HCT116 (cell line): ENCODE measurements at regions not wholly inside any gene's neighbourhood (a gene's known extent, or its start where the extent isn't known, plus 50 kb on each side); places are given as distances from the start of the nearest gene placed in this dataset.

Experiments
- ATAC-seq: fragments of 200-7000 bp; cut with Tn5 transposase; 2 replicates; pipeline ENCODE4 v1.9.1; 2020; ENCODE audit warnings: mild to moderate bottlenecking, moderate library complexity
- BruUV-seq: library from RNA; stranded (reverse); fragments of 400-500 nt; replicated peaks from 2 replicates; lab custom pipeline; 2021; lab: Mats Ljungman, UMichigan
- CTCF ChIA-PET: fragments of 300-600 bp; sonication (Branson Sonifier 250); formaldehyde crosslinking; loops from one replicate; lab custom pipeline; 2021; ENCODE audit warnings: antibody characterized with exemption; lab: Charles Lee
- POLR2A ChIA-PET: fragments of 300-600, 350-600 bp; sonication (Branson Sonifier 250); formaldehyde crosslinking; loops from one replicate; lab custom pipeline; 2021; ENCODE audit warnings: antibody characterized with exemption; lab: Charles Lee
- RAD21 ChIA-PET, 2 experiments: fragments of 300-600 bp; sonication (Branson Sonifier 250); formaldehyde crosslinking; loops; one replicate each; lab custom pipeline; 2023; ENCODE audit warnings: low total read pairs in 2 of 2; ENCODE audit not compliant: uncharacterized antibody in 2 of 2, unreplicated experiment in 2 of 2, low non-redundant PET in 1 of 2; lab: Charles Lee
- DNase-seq: peaks from one replicate; pipeline ENCODE4 v3.0.0-alpha.2; 2010; ENCODE audit warnings: low read depth, low spot score
- H2AFZ ChIP-seq: fragments of 200-600 bp; shearing (Covaris generic), sonication (generic); 2 replicates; pipeline ENCODE4 v1.6.1; 2017; ENCODE audit warnings: low read depth, mixed run types, mixed read lengths, antibody characterized with exemption, low read length; ENCODE audit not compliant: poor library complexity, severe bottlenecking
- H3K27ac ChIP-seq: 2 replicates; pipeline ENCODE4 v1.5.1; 2012; ENCODE audit warnings: low read depth, low read length
- H3K27me3 ChIP-seq: fragments of 200-600 bp; sonication (generic); 2 replicates; pipeline ENCODE4 v1.6.1; 2016; ENCODE audit warnings: mixed run types, low read length, mixed read lengths; ENCODE audit not compliant: insufficient read depth
- H3K36me3 ChIP-seq, 2 experiments: fragments of 200-500 bp in 1 of 2; fragments of 200-600 bp in 1 of 2; sonication (Bioruptor generic) in 1 of 2; sonication (generic) in 1 of 2; 2 replicates each; pipeline versions ENCODE4 v1.5.1 to v1.6.1; 2014 to 2016; ENCODE audit warnings: low read length in 2 of 2, inconsistent platforms in 1 of 2, mixed read lengths in 1 of 2, mixed run types in 1 of 2; ENCODE audit not compliant: insufficient read depth in 2 of 2, control insufficient read depth in 1 of 2
- H3K4me1 ChIP-seq, 2 experiments: fragments of 200-600 bp in 1 of 2; sonication (generic) in 1 of 2; 2 replicates each; pipeline versions ENCODE4 v1.5.1 to v1.6.1; 2012 to 2017; ENCODE audit warnings: low read length in 2 of 2, inconsistent platforms in 1 of 2, mild to moderate bottlenecking in 1 of 2, mixed read lengths in 1 of 2, mixed run types in 1 of 2, moderate library complexity in 1 of 2; ENCODE audit not compliant: insufficient read depth in 2 of 2, control insufficient read depth in 1 of 2
- H3K4me2 ChIP-seq: fragments of 200-600 bp; sonication (generic); 2 replicates; pipeline ENCODE4 v1.6.1; 2017; ENCODE audit warnings: mixed run types, low read length, mixed read lengths
- H3K4me3 ChIP-seq, 2 experiments: fragments of 200-600 bp in 1 of 2; sonication (generic) in 1 of 2; replicated peaks in 1 of 2; 2 replicates each; pipeline ENCODE4 v1.5.1; 2011 to 2016; ENCODE audit warnings: low read length in 2 of 2, control low read depth in 1 of 2, low read depth in 1 of 2, mild to moderate bottlenecking in 1 of 2, mixed read lengths in 1 of 2, mixed run types in 1 of 2
- H3K79me2 ChIP-seq: fragments of 200-600 bp; sonication (generic); 2 replicates; pipeline ENCODE4 v1.6.1; 2017; ENCODE audit warnings: mild to moderate bottlenecking, mixed run types, low read length, moderate library complexity, mixed read lengths; ENCODE audit not compliant: insufficient read depth
- H3K9ac ChIP-seq: fragments of 200-600 bp; sonication (generic); 2 replicates; pipeline ENCODE4 v1.6.1; 2016; ENCODE audit warnings: low read length, mixed read lengths
- H3K9me2 ChIP-seq: fragments of 200-600 bp; sonication (generic), shearing (Covaris generic); 2 replicates; pipeline ENCODE4 v1.6.1; 2017; ENCODE audit warnings: mixed run types, mild to moderate bottlenecking, moderate library complexity; ENCODE audit not compliant: insufficient read depth
- H3K9me3 ChIP-seq, 2 experiments: fragments of 200-500 bp in 1 of 2; fragments of 200-600 bp in 1 of 2; sonication (Bioruptor generic) in 1 of 2; sonication (generic) in 1 of 2; 2 replicates each; pipeline ENCODE4 v1.6.1; 2014 to 2017; ENCODE audit warnings: low read length in 2 of 2, mixed read lengths in 2 of 2, inconsistent platforms in 1 of 2, low read depth in 1 of 2, mild to moderate bottlenecking in 1 of 2, mixed run types in 1 of 2, moderate library complexity in 1 of 2; ENCODE audit not compliant: control insufficient read depth in 1 of 2, insufficient read depth in 1 of 2
- H4K20me1 ChIP-seq: fragments of 200-600 bp; sonication (generic), shearing (Covaris generic); 2 replicates; pipeline ENCODE4 v1.6.1; 2017; ENCODE audit warnings: mixed run types, mild to moderate bottlenecking, moderate library complexity; ENCODE audit not compliant: insufficient read depth
- CBX3 ChIP-seq: IDR thresholded peaks from 2 replicates; pipeline ENCODE4 v1.6.1; 2012; ENCODE audit warnings: low read depth
- CEBPB ChIP-seq: IDR thresholded peaks from 2 replicates; pipeline ENCODE4 v1.6.1; 2012; ENCODE audit warnings: low read depth
- CTCF ChIP-seq, 3 experiments: fragments of 200-600 bp in 1 of 3; sonication (generic) in 1 of 3; IDR thresholded peaks in 2 of 3; conservative IDR thresholded peaks in 1 of 3; 2 replicates each; pipeline ENCODE4 v1.5.1; 2012 to 2017; ENCODE audit warnings: low read depth in 2 of 3, low read length in 2 of 3, antibody characterized with exemption in 1 of 3, borderline replicate concordance in 1 of 3, control low read depth in 1 of 3, mild to moderate bottlenecking in 1 of 3, mixed read lengths in 1 of 3, mixed run types in 1 of 3, moderate library complexity in 1 of 3; ENCODE audit not compliant: insufficient read depth in 1 of 3
- EGR1 ChIP-seq: IDR thresholded peaks from 2 replicates; pipeline ENCODE4 v1.6.1; 2012; ENCODE audit warnings: low read depth
- EZH2 ChIP-seq: fragments of 200-600 bp; sonication (generic); IDR thresholded peaks from 2 replicates; pipeline ENCODE4 v1.6.1; 2017; ENCODE audit warnings: antibody characterized with exemption, mixed run types
- EZH2phosphoT487 ChIP-seq: fragments of 200-600 bp; IDR thresholded peaks from 2 replicates; pipeline ENCODE4 v1.6.1; 2018; ENCODE audit warnings: antibody characterized with exemption, borderline replicate concordance
- FOSL1 ChIP-seq: IDR thresholded peaks from 2 replicates; pipeline ENCODE4 v1.6.1; 2012; ENCODE audit warnings: low read depth
- JUND ChIP-seq: IDR thresholded peaks from 2 replicates; pipeline ENCODE4 v1.6.1; 2012
- SIN3A ChIP-seq: IDR thresholded peaks from 2 replicates; pipeline ENCODE4 v1.6.1; 2012; ENCODE audit warnings: low read depth
- SP1 ChIP-seq: IDR thresholded peaks from 2 replicates; pipeline ENCODE4 v1.6.1; 2012; ENCODE audit warnings: low read depth
- SRF ChIP-seq: IDR thresholded peaks from 2 replicates; pipeline ENCODE4 v1.6.1; 2012; ENCODE audit warnings: low read depth
- YY1 ChIP-seq: IDR thresholded peaks from 2 replicates; pipeline ENCODE4 v1.6.1; 2011; ENCODE audit warnings: low read length, low read depth, moderate library complexity, mild to moderate bottlenecking; ENCODE audit not compliant: insufficient replicate concordance; ENCODE audit errors: extremely low read depth
- ZFX ChIP-seq: fragments of 450-650 bp; IDR thresholded peaks from 2 replicates; pipeline ENCODE4 v1.6.1; 2017
- ZNF274 ChIP-seq: fragments of 200-500 bp; sonication (Bioruptor generic); IDR thresholded peaks from 2 replicates; pipeline ENCODE4 v1.6.1; 2014; ENCODE audit warnings: mild to moderate bottlenecking, low read depth, low read length, inconsistent platforms
- intact Hi-C: fragments of 100-400 bp; cut with micrococcal nuclease; formaldehyde crosslinking; loops from 2 replicates; pipeline ENCODE4 v1.10.0; 2022
- TF ChIP-seq, protein P1 (sequence below): IDR thresholded peaks from 2 replicates; pipeline ENCODE4 v1.6.1; 2011; ENCODE audit warnings: mild to moderate bottlenecking, low read length, moderate library complexity; ENCODE audit not compliant: insufficient replicate concordance; ENCODE audit errors: extremely low read depth

DNA sequence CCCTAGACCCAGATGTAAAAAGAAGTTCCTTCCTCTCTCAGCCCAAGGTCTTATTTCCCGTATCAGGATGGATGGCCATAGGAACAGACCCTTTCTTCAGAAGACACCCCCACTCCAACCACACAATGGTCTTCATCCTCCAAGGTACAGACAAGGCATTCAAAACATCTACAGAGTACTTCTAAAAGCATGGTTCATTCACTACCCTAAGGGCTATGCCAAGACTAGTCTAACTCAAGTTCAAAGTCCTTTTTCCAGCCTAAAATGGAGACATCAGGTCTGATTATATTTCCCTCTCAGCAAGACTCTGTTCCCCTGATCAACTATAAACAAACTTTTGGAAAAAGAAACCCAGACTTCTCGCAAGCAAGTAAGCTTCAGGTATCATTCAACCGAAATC, 388.9 kb downstream of the NPIPA8 start (continued):
- TF ChIP-seq CTCF (IDR thresholded peaks at IDR 0.05 in 2 of 3, conservative IDR thresholded peaks at IDR 0.05 in 1 of 3; ENCODE audit: borderline replicate concordance in 1 of 3, insufficient read depth in 1 of 3, low read depth in 2 of 3, low read length in 2 of 3): no peak
- TF ChIP-seq EZH2: no peak
- TF ChIP-seq, protein P1, sequence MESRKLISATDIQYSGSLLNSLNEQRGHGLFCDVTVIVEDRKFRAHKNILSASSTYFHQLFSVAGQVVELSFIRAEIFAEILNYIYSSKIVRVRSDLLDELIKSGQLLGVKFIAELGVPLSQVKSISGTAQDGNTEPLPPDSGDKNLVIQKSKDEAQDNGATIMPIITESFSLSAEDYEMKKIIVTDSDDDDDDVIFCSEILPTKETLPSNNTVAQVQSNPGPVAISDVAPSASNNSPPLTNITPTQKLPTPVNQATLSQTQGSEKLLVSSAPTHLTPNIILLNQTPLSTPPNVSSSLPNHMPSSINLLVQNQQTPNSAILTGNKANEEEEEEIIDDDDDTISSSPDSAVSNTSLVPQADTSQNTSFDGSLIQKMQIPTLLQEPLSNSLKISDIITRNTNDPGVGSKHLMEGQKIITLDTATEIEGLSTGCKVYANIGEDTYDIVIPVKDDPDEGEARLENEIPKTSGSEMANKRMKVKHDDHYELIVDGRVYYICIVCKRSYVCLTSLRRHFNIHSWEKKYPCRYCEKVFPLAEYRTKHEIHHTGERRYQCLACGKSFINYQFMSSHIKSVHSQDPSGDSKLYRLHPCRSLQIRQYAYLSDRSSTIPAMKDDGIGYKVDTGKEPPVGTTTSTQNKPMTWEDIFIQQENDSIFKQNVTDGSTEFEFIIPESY: no peak
- TF ChIP-seq JUND: no peak
- no peak for TF ChIP-seq CEBPB

- ATAC-seq (no peak), DNase-seq (no peak)
- no peak for TF ChIP-seq YY1
- no peak for TF ChIP-seq CEBPB
- TF ChIP-seq SP1: no peak
- TF ChIP-seq SRF: no peak
- no peak for TF ChIP-seq ZNF274
- TF ChIP-seq CBX3: no peak
- TF ChIP-seq EGR1: no peak
- TF ChIP-seq JUND: no peak
- TF ChIP-seq SIN3A: no peak
- TF ChIP-seq EZH2phosphoT487: no peak
- TF ChIP-seq FOSL1: no peak
- no peak for TF ChIP-seq ZFX
- H3K4me2 ChIP-seq: no peak overlapping the region
- H3K9ac ChIP-seq: no peak overlapping the region
- no peaks in the 10 kb centered on the region for H3K4me1 ChIP-seq
- POLR2A ChIA-PET: no interaction called here
- no peaks in the 10 kb centered on the region for H4K20me1 ChIP-seq
- H3K27me3 ChIP-seq: peaks cover 42% of the 10 kb centered on the region
- no TSS peak for BruUV-seq
- no peaks in the 10 kb centered on the region for H3K36me3 ChIP-seq
- H3K79me2 ChIP-seq: no peaks in the 10 kb centered on the region
- H3K27ac ChIP-seq: no peak overlapping the region
- intact Hi-C loops: no loop called here
- no peak overlapping the region for H3K4me3 ChIP-seq
- H3K9me2 ChIP-seq: no peaks in the 10 kb centered on the region
- CTCF ChIA-PET: interaction anchor here (1.2 kb wide), 1 partner anchor 25 kb away, joined by 3 read pairs; no protein-coding TSS in a partner anchor
- H3K9me3 ChIP-seq: no peaks in the 10 kb centered on the region
- RAD21 ChIA-PET: no interaction called here
- no peak overlapping the region for H2AFZ ChIP-seq
These were observed 389.4 kb downstream of the NPIPA8 start for GRCh38 chr16:17947165-17947564.
